Suprapubic skin (tissue), 3 donors: ENCODE measurements at regions not wholly inside any gene's neighbourhood (a gene's known extent, or its start where the extent isn't known, plus 50 kb on each side); places are given as distances from the start of the nearest gene placed in this dataset.

Experiments
- POLR2AphosphoS5 ChIP-seq, 3 donors: sonication (generic); formaldehyde crosslinking; IDR thresholded peaks; one replicate each; pipeline ENCODE4 v1.6.1; 2017; ENCODE audit warnings: antibody characterized with exemption in 3 of 3
- TF ChIP-seq, protein P1 (sequence below), 2 donors: fragments of 200-600 bp in 1 of 2; fragments of 450-650 bp in 1 of 2; sonication (generic) in 1 of 2; IDR thresholded peaks; one replicate each; pipeline ENCODE4 v1.5.1; 2016 to 2019; ENCODE audit warnings: antibody characterized with exemption in 2 of 2, mild to moderate bottlenecking in 1 of 2, moderate library complexity in 1 of 2

DNA sequence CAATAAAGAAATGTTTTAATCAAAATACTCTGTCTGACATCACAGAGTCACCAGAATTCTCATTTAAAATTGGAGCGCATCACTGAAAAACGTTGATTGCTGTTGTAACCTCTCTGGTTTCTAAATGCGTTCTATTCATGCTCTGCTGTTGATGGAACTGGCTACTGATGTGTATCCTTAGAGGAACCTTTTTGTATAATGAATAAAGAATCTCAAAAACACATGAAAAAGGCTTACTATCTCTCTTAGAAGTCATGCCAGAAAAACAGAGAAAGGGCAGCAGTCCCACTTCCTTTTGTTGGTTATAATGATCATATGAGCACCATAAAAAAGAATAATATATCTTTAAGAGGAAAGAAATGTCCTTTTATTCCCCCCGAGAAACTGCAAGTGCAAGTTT is 615.5 kb downstream of the TLE1 start:
- TF ChIP-seq, protein P1, sequence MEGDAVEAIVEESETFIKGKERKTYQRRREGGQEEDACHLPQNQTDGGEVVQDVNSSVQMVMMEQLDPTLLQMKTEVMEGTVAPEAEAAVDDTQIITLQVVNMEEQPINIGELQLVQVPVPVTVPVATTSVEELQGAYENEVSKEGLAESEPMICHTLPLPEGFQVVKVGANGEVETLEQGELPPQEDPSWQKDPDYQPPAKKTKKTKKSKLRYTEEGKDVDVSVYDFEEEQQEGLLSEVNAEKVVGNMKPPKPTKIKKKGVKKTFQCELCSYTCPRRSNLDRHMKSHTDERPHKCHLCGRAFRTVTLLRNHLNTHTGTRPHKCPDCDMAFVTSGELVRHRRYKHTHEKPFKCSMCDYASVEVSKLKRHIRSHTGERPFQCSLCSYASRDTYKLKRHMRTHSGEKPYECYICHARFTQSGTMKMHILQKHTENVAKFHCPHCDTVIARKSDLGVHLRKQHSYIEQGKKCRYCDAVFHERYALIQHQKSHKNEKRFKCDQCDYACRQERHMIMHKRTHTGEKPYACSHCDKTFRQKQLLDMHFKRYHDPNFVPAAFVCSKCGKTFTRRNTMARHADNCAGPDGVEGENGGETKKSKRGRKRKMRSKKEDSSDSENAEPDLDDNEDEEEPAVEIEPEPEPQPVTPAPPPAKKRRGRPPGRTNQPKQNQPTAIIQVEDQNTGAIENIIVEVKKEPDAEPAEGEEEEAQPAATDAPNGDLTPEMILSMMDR (IDR thresholded peaks at IDR 0.05), result no peak
- TF ChIP-seq POLR2AphosphoS5 (IDR thresholded peaks at IDR 0.05), result no peak
